ENCODE measurements at regions not wholly inside any gene's neighbourhood (a gene's known extent, or its start where the extent isn't known, plus 50 kb on each side); places are given as distances from the start of the nearest gene placed in this dataset.
"Not testable (repeated sequence)": the region's sequence is repeated elsewhere in the genome, so short reads cannot be mapped to it uniquely, and the experiment has no call there.

GRCh38 chr3:110608566-110608965, 463.1 kb upstream of the NECTIN3 start:
- DNase-seq (ENCODE audit: low read depth in 2 of 2): peak in 1 of 2 experiments; percentile 24

- DNase-seq (ENCODE audit: low read depth in 2 of 2): no peak
These were observed 459.6 kb upstream of the NECTIN3 start for GRCh38 chr3:110612045-110612444.

- no peak for DNase-seq (ENCODE audit: low read depth in 2 of 2)
These were observed 457.4 kb upstream of the NECTIN3 start for GRCh38 chr3:110614186-110614585.

GRCh38 chr3:110615454-110615853, 456.2 kb upstream of the NECTIN3 start:
- DNase-seq (ENCODE audit: low read depth in 2 of 2): no peak

GRCh38 chr3:110618512-110619226, 452.9 kb upstream of the NECTIN3 start:
- no peak for DNase-seq (ENCODE audit: low read depth in 2 of 2)

- DNase-seq (ENCODE audit: low read depth in 2 of 2): no peak
These were observed 451.5 kb upstream of the NECTIN3 start for GRCh38 chr3:110620118-110620517.

- no peak for DNase-seq (ENCODE audit: low read depth in 2 of 2)
These were observed 448.0 kb upstream of the NECTIN3 start for GRCh38 chr3:110623571-110623970.

- DNase-seq (ENCODE audit: low read depth in 2 of 2): no peak
These were observed 447.0 kb upstream of the NECTIN3 start for GRCh38 chr3:110624576-110624975.

GRCh38 chr3:110625201-110625747, 446.3 kb upstream of the NECTIN3 start:
- no peak for DNase-seq (ENCODE audit: low read depth in 2 of 2)

- DNase-seq (ENCODE audit: low read depth in 2 of 2): not testable (repeated sequence)
These were observed 444.9 kb upstream of the NECTIN3 start for GRCh38 chr3:110626652-110627111.

GRCh38 chr3:110628650-110629301, 442.8 kb upstream of the NECTIN3 start:
- no peak for DNase-seq (ENCODE audit: low read depth in 2 of 2)

GRCh38 chr3:110629917-110630316, 441.7 kb upstream of the NECTIN3 start:
- no peak for DNase-seq (ENCODE audit: low read depth in 2 of 2)

GRCh38 chr3:110644203-110644602, 427.4 kb upstream of the NECTIN3 start:
- DNase-seq (ENCODE audit: low read depth in 2 of 2): no peak

- DNase-seq (ENCODE audit: low read depth in 2 of 2): no peak
These were observed 425.6 kb upstream of the NECTIN3 start for GRCh38 chr3:110646055-110646454.

GRCh38 chr3:110646496-110646895, 425.1 kb upstream of the NECTIN3 start:
- DNase-seq (ENCODE audit: low read depth in 2 of 2): no peak

GRCh38 chr3:110647586-110647985, 424.0 kb upstream of the NECTIN3 start:
- no peak for DNase-seq (ENCODE audit: low read depth in 2 of 2)

GRCh38 chr3:110650741-110651140, 420.9 kb upstream of the NECTIN3 start:
- no peak for DNase-seq (ENCODE audit: low read depth in 2 of 2)

GRCh38 chr3:110654843-110655502, 416.6 kb upstream of the NECTIN3 start:
- no peak for DNase-seq (ENCODE audit: low read depth in 2 of 2)

GRCh38 chr3:110656394-110657025, 415.1 kb upstream of the NECTIN3 start:
- no peak for DNase-seq (ENCODE audit: low read depth in 2 of 2)

- DNase-seq (ENCODE audit: low read depth in 2 of 2): no peak
These were observed 407.5 kb upstream of the NECTIN3 start for GRCh38 chr3:110664148-110664547.

GRCh38 chr3:110666495-110666894, 405.1 kb upstream of the NECTIN3 start:
- no peak for DNase-seq (ENCODE audit: low read depth in 2 of 2)

GRCh38 chr3:110667216-110667615, 404.4 kb upstream of the NECTIN3 start:
- DNase-seq (ENCODE audit: low read depth in 2 of 2): no peak
